Spleen (tissue), 7 donors: ENCODE measurements at regions not wholly inside any gene's neighbourhood (a gene's known extent, or its start where the extent isn't known, plus 50 kb on each side); places are given as distances from the start of the nearest gene placed in this dataset.

Experiments used
- POLR2A ChIP-seq, 3 donors: fragments of 450-650 bp; IDR thresholded peaks; one replicate each; pipeline ENCODE4 v1.5.1; 2017; ENCODE audit warnings: antibody characterized with exemption in 3 of 3, mild to moderate bottlenecking in 1 of 3
- TF ChIP-seq, protein P1 (sequence below), 11 experiments: fragments of 200-600 bp in 7 of 11; fragments of 450-650 bp in 4 of 11; sonication (generic) in 4 of 11; IDR thresholded peaks in 8 of 11; conservative IDR thresholded peaks in 3 of 11; 1 replicate in 7 of 11; 2 replicates in 4 of 11; pipeline versions ENCODE4 v1.4.0 to v1.8.0; 2016 to 2021; ENCODE audit warnings: antibody characterized with exemption in 11 of 11, inconsistent platforms in 4 of 11, mild to moderate bottlenecking in 1 of 11
- donor health status: DM: no; HTN: no; CAD: no; lungs with moderate emphysema.
- donor health status: DM: no; HTN: no; CAD: no.
- donor health status: DM: no; HTN: no; CAD: no.

- TF ChIP-seq, protein P1, sequence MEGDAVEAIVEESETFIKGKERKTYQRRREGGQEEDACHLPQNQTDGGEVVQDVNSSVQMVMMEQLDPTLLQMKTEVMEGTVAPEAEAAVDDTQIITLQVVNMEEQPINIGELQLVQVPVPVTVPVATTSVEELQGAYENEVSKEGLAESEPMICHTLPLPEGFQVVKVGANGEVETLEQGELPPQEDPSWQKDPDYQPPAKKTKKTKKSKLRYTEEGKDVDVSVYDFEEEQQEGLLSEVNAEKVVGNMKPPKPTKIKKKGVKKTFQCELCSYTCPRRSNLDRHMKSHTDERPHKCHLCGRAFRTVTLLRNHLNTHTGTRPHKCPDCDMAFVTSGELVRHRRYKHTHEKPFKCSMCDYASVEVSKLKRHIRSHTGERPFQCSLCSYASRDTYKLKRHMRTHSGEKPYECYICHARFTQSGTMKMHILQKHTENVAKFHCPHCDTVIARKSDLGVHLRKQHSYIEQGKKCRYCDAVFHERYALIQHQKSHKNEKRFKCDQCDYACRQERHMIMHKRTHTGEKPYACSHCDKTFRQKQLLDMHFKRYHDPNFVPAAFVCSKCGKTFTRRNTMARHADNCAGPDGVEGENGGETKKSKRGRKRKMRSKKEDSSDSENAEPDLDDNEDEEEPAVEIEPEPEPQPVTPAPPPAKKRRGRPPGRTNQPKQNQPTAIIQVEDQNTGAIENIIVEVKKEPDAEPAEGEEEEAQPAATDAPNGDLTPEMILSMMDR (IDR thresholded peaks at IDR 0.05 in 8 of 11, conservative IDR thresholded peaks at IDR 0.05 in 3 of 11): no peak
- TF ChIP-seq POLR2A (IDR thresholded peaks at IDR 0.05): no peak
Measured at GRCh38 chr16:85289760-85290625, 177.7 kb upstream of the CIBAR2 start.
